Nephron progenitor cell (in vitro differentiated cells): ENCODE measurements at regions not wholly inside any gene's neighbourhood (a gene's known extent, or its start where the extent isn't known, plus 50 kb on each side); places are given as distances from the start of the nearest gene placed in this dataset.
A peak's percentile ranks its signal among the peaks of the same experiment; 100 is the strongest.

Experiments
- DNase-seq: peaks from one replicate; pipeline ENCODE4 v3.0.0; 2021
- H3K27ac Mint-ChIP-seq: 2 replicates; pipeline ENCODE4 v1.8.0; 2021; ENCODE audit warnings: mild to moderate bottlenecking, moderate library complexity, mixed read lengths
- H3K27me3 Mint-ChIP-seq: 2 replicates; pipeline ENCODE4 v1.8.0; 2021; ENCODE audit warnings: mild to moderate bottlenecking, low read depth, mixed read lengths; ENCODE audit not compliant: poor library complexity
- H3K36me3 Mint-ChIP-seq: 2 replicates; pipeline ENCODE4 v1.8.0; 2021; ENCODE audit warnings: low read depth, mixed read lengths
- H3K4me1 Mint-ChIP-seq: 2 replicates; pipeline ENCODE4 v1.8.0; 2021; ENCODE audit warnings: mixed read lengths
- H3K4me3 Mint-ChIP-seq: 2 replicates; pipeline ENCODE4 v1.8.0; 2021; ENCODE audit warnings: mild to moderate bottlenecking, moderate library complexity, mixed read lengths
- H3K9me3 Mint-ChIP-seq: 2 replicates; pipeline ENCODE4 v1.8.0; 2021; ENCODE audit warnings: mild to moderate bottlenecking, moderate library complexity, mixed read lengths
- CTCF ChIP-seq: fragments of 200-600 bp; sonication (generic); IDR thresholded peaks from 2 replicates; pipeline ENCODE4 v1.5.0; 2021; ENCODE audit warnings: antibody characterized with exemption

- Mint-ChIP-seq H3K9me3 (peaks cover 7% of the 10 kb centered on the region), H3K27me3 (peaks cover 4% of the 10 kb centered on the region), H3K36me3 (peaks cover 3% of the 10 kb centered on the region), H3K4me1 (no peaks in the 10 kb centered on the region), H3K27ac (no peak overlapping the region), H3K4me3 (no peak overlapping the region)
- no peak for TF ChIP-seq CTCF
- no peak for DNase-seq
Measured at GRCh38 chr6:80541886-80542285, 435.4 kb downstream of the BCKDHB start.

GRCh38 chr6:80541181-80541580, 434.7 kb downstream of the BCKDHB start:
- peaks cover 8% of the 10 kb centered on the region for H3K9me3 Mint-ChIP-seq
- peaks cover 4% of the 10 kb centered on the region for H3K27me3 Mint-ChIP-seq
- TF ChIP-seq CTCF = no peak
- H3K36me3 Mint-ChIP-seq = peaks cover 6% of the 10 kb centered on the region
- H3K4me3 Mint-ChIP-seq = no peak overlapping the region
- no peak for DNase-seq
- H3K4me1 Mint-ChIP-seq = no peaks in the 10 kb centered on the region
- no peak overlapping the region for H3K27ac Mint-ChIP-seq

- Mint-ChIP-seq H3K4me1 (no peaks in the 10 kb centered on the region), H3K9me3 (peaks cover 12% of the 10 kb centered on the region), H3K27me3 (peaks cover 4% of the 10 kb centered on the region), H3K4me3 (no peak overlapping the region), H3K27ac (no peak overlapping the region), H3K36me3 (peaks cover 11% of the 10 kb centered on the region)
- DNase-seq = no peak
- no peak for TF ChIP-seq CTCF
Measured at GRCh38 chr6:80540700-80541099, 434.2 kb downstream of the BCKDHB start.

- Mint-ChIP-seq H3K4me1 (no peaks in the 10 kb centered on the region), H3K27me3 (no peaks in the 10 kb centered on the region), H3K27ac (peak overlapping the region; percentile 52)
Measured at GRCh38 chr6:80537118-80537972, 430.9 kb downstream of the BCKDHB start.

GRCh38 chr6:80535914-80536565, 429.6 kb downstream of the BCKDHB start:
- no peak for DNase-seq
- Mint-ChIP-seq H3K36me3 (peaks cover 14% of the 10 kb centered on the region), H3K27ac (peak overlapping the region; percentile 68), H3K27me3 (no peaks in the 10 kb centered on the region), H3K9me3 (peaks cover 17% of the 10 kb centered on the region), H3K4me1 (no peaks in the 10 kb centered on the region), H3K4me3 (no peak overlapping the region)
- TF ChIP-seq CTCF = no peak

More at GRCh38 chr6:80537118-80537972, 430.9 kb downstream of the BCKDHB start:
- no peak for TF ChIP-seq CTCF
- H3K4me3 Mint-ChIP-seq = no peak overlapping the region
- DNase-seq = no peak
- H3K9me3 Mint-ChIP-seq = peaks cover 17% of the 10 kb centered on the region
- peaks cover 14% of the 10 kb centered on the region for H3K36me3 Mint-ChIP-seq
